Naive thymus-derived CD4-positive, alpha-beta T cell (primary cell): ENCODE measurements at regions not wholly inside any gene's neighbourhood (a gene's known extent, or its start where the extent isn't known, plus 50 kb on each side); places are given as distances from the start of the nearest gene placed in this dataset.

Experiments
- ATAC-seq: fragments of 150-1000 bp; cut with Tn5 transposase; 2 replicates; pipeline ENCODE4 v1.10.0; 2021; ENCODE audit warnings: mild to moderate bottlenecking, moderate library complexity
- CTCF ChIA-PET: fragments of 350-600 bp; sonication (Branson Sonifier 250); formaldehyde crosslinking; loops from one replicate; lab custom pipeline; 2021; ENCODE audit warnings: antibody characterized with exemption; lab: Charles Lee
- POLR2A ChIA-PET: fragments of 350-600 bp; sonication (Branson Sonifier 250); formaldehyde crosslinking; loops from one replicate; lab custom pipeline; 2021; ENCODE audit warnings: antibody characterized with exemption, inconsistent platforms; lab: Charles Lee
- DNase-seq, 9 donors: peaks; one replicate each; pipeline versions ENCODE4 v3.0.0 to v3.0.0-alpha.2; 2020 to 2022; ENCODE audit warnings: mixed read lengths in 1 of 9
- H3K27ac ChIP-seq: one replicate; pipeline ENCODE4 v1.7.0; 2013; ENCODE audit warnings: mild to moderate bottlenecking, low read depth, low read length, moderate library complexity
- H3K27me3 ChIP-seq, 2 donors: one replicate each; pipeline ENCODE4 v1.7.0; 2013; ENCODE audit warnings: low read length in 2 of 2, mild to moderate bottlenecking in 2 of 2, moderate library complexity in 2 of 2; ENCODE audit not compliant: control insufficient read depth in 2 of 2, insufficient read depth in 2 of 2
- H3K36me3 ChIP-seq, 3 experiments: 1 replicate in 2 of 3; 2 replicates in 1 of 3; pipeline ENCODE4 v1.7.0; 2013; ENCODE audit warnings: low read length in 3 of 3, mild to moderate bottlenecking in 3 of 3, moderate library complexity in 1 of 3; ENCODE audit not compliant: insufficient read depth in 3 of 3, control insufficient read depth in 2 of 3
- H3K4me1 ChIP-seq, 2 donors: one replicate each; pipeline ENCODE4 v1.7.0; 2013; ENCODE audit warnings: low read length in 2 of 2, mild to moderate bottlenecking in 2 of 2, moderate library complexity in 1 of 2; ENCODE audit not compliant: control insufficient read depth in 2 of 2, insufficient read depth in 2 of 2
- H3K4me3 ChIP-seq: 2 replicates; pipeline ENCODE4 v1.7.0; 2013; ENCODE audit warnings: mild to moderate bottlenecking, low read length
- H3K9me3 ChIP-seq, 3 experiments: 1 replicate in 2 of 3; 2 replicates in 1 of 3; pipeline ENCODE4 v1.7.0; 2013; ENCODE audit warnings: low read length in 3 of 3; ENCODE audit not compliant: control insufficient read depth in 2 of 3
- H3K27ac Mint-ChIP-seq, 9 donors: one replicate each; pipeline ENCODE4 v1.8.0; 2020 to 2022; ENCODE audit warnings: mixed read lengths in 9 of 9, mild to moderate bottlenecking in 8 of 9, moderate library complexity in 5 of 9, inconsistent platforms in 2 of 9
- H3K27me3 Mint-ChIP-seq, 5 donors: one replicate each; pipeline ENCODE4 v1.8.0; 2021 to 2022; ENCODE audit warnings: mixed read lengths in 5 of 5, mild to moderate bottlenecking in 1 of 5
- H3K36me3 Mint-ChIP-seq, 5 donors: one replicate each; pipeline ENCODE4 v1.8.0; 2020 to 2022; ENCODE audit warnings: mixed read lengths in 5 of 5, mild to moderate bottlenecking in 3 of 5, inconsistent platforms in 1 of 5
- H3K4me1 Mint-ChIP-seq, 7 donors: one replicate each; pipeline ENCODE4 v1.8.0; 2020 to 2022; ENCODE audit warnings: mixed read lengths in 7 of 7, mild to moderate bottlenecking in 3 of 7, inconsistent platforms in 1 of 7
- H3K4me3 Mint-ChIP-seq, 10 donors: one replicate each; pipeline ENCODE4 v1.8.0; 2020 to 2022; ENCODE audit warnings: mild to moderate bottlenecking in 10 of 10, mixed read lengths in 10 of 10, moderate library complexity in 6 of 10, inconsistent platforms in 2 of 10
- H3K9me3 Mint-ChIP-seq, 11 donors: one replicate each; pipeline ENCODE4 v1.8.0; 2020 to 2022; ENCODE audit warnings: mixed read lengths in 11 of 11, mild to moderate bottlenecking in 4 of 11, inconsistent platforms in 1 of 11, moderate library complexity in 1 of 11
- intact Hi-C, 2 donors: fragments of 100-400 bp; cut with micrococcal nuclease; formaldehyde crosslinking; loops; one replicate each; pipeline ENCODE4 v1.15.1; 2023

DNA sequence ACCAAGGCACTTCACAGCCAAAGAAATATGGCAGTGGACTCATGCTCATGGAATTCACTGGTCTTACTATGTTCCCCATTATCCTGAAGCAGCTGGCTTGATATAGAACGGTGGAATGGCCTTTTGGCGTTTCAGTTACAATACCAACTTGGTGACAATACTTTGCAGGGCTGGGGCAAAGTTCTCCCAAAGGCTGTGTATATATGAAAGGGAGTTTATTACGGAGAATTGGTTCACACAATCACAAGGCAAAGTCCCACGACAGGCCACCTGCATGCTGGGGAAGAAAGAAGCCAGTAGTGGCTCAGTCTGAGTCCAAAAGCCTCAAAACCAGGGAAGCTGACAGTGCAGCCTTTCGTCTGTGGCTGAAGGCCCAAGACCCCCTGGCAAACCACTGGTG is 50.8 kb upstream of the SMARCAD1 start:
- CTCF ChIA-PET: no interaction called here
- Histone ChIP-seq H3K4me3 (no peak overlapping the region), H3K27ac (no peak overlapping the region), H3K4me1 (no peaks in the 10 kb centered on the region), H3K27me3 (no peaks in the 10 kb centered on the region), H3K36me3 (no peaks in the 10 kb centered on the region), H3K9me3 (no peaks in the 10 kb centered on the region)
- Mint-ChIP-seq H3K9me3 (peaks cover 0 to 19% (median 5%) of the 10 kb centered on the region in 11 donors), H3K27ac (no peak overlapping the region), H3K4me3 (no peak overlapping the region), H3K36me3 (no peaks in the 10 kb centered on the region), H3K27me3 (peaks cover 0 to 10% (median 0%) of the 10 kb centered on the region in 5 donors), H3K4me1 (peaks cover 0 to 3% (median 0%) of the 10 kb centered on the region in 7 donors)
- intact Hi-C loops: no loop called here
- POLR2A ChIA-PET: no interaction called here
- DNase-seq (no peak), ATAC-seq (no peak)
